C4-2B (cell line): ENCODE measurements at regions not wholly inside any gene's neighbourhood (a gene's known extent, or its start where the extent isn't known, plus 50 kb on each side); places are given as distances from the start of the nearest gene placed in this dataset.

ENCODE experiments used
- H3K27ac ChIP-seq: fragments of 450-650 bp; 2 replicates; pipeline ENCODE4 v1.5.1; 2017
- CTCF ChIP-seq: fragments of 450-650 bp; conservative IDR thresholded peaks from 2 replicates; pipeline ENCODE4 v1.5.1; 2017; ENCODE audit warnings: mild to moderate bottlenecking
- ZFX ChIP-seq: fragments of 450-650 bp; IDR thresholded peaks from 2 replicates; pipeline ENCODE4 v1.6.1; 2017

- no peak for TF ChIP-seq ZFX
- no peak for TF ChIP-seq CTCF
- H3K27ac ChIP-seq = no peak overlapping the region
Measured at GRCh38 chr14:25552826-25553225, 502.9 kb upstream of the STXBP6 start.

DNA sequence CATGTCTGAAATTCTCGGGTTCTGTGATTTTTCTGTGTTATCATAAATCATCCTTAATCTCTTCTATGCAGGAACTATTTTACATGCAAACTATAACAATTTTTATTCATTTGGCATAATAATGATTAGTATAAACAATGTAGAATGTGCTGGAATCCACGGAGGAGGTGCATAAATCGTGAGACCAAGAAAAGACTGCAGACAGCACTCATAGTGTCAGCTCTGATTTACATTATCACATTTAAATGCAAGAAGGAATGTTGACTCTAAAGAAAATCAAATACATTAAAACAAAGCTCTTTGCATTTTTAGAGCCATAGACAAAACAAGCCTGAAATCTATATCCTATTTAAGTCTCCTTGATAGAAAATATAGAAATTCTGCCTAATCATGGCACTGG, 501.7 kb upstream of the STXBP6 start:
- TF ChIP-seq ZFX (no peak), CTCF (no peak)

DNA sequence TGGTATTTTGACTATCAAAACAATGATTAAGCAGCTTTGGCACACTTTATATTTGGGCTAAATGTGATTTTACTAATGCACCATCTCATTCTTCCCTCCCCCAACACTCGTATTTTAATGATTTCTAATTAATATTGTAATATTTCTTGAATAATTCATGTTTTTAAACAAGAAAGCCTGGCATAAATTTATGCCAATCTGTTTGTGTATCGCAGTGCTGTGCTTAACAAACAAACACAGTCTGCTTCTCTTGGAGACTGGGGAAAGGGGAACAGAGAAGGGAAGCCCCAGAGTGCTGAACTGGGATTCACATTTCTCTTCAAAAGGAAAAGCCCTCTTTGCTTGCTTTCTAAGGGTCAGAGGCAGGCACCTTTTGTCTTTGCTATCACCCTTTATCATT, 496.9 kb upstream of the STXBP6 start:
- H3K27ac ChIP-seq = no peak overlapping the region
- TF ChIP-seq ZFX = no peak
- no peak for TF ChIP-seq CTCF

More for the DNA sequence above, 501.7 kb upstream of the STXBP6 start:
- H3K27ac ChIP-seq = no peak overlapping the region

DNA sequence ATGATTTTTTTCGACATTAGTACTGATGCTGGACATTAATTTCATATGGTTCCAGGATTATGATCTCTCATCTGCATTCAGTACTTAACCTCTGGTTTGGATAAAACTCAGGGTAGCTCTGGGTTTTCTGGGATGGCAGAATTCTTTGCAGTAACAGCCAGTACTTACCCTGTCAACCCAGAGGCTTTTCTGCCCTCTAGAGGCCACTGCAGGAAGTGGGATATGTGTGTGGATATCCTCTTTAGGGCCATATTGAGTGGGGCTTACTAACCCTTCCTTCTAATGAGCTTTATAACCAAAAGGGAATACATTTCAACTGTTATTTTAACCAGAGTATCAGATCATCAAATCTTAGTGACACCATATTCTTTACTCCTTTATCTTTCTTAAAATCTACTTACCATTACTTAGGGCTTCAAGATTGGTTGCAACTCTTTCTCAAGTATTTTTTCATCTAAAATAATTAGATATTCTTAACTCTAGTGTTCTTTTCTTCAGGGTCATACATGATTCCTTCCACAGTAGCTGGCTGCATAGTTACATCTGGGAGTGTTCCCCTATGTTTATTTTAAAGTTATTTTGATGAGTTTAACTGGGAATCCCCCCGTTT, 488.0 kb upstream of the STXBP6 start:
- H3K27ac ChIP-seq = no peak overlapping the region
- TF ChIP-seq ZFX = no peak
- TF ChIP-seq CTCF = peak; percentile 87

GRCh38 chr14:25526290-25526689, 476.3 kb upstream of the STXBP6 start:
- no peak for TF ChIP-seq CTCF
- TF ChIP-seq ZFX = no peak

DNA sequence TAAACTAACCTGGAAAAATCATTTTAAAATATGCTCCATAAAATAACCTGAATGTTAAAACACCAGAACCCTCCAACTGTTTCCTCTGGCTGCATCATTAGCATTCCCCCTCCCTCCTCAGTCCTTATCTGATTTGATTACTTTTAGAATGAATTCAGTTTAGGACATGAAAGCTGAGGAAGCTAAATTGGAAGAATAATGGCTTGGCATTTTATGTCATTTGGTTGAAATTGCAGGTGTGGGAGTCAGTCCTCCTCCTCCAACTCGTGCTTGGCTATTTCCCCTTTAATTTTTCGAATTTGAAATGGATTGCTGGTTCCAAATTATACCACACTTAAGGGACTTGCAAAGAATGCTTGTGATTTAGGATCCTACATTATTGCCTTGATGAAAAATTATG, 473.0 kb upstream of the STXBP6 start:
- H3K27ac ChIP-seq = no peak overlapping the region
- no peak for TF ChIP-seq CTCF
- no peak for TF ChIP-seq ZFX

More at GRCh38 chr14:25526290-25526689, 476.3 kb upstream of the STXBP6 start:
- H3K27ac ChIP-seq = no peak overlapping the region

GRCh38 chr14:25522116-25522515, 472.2 kb upstream of the STXBP6 start:
- H3K27ac ChIP-seq = no peak overlapping the region
- TF ChIP-seq ZFX = no peak
- no peak for TF ChIP-seq CTCF
